ENCODE measurements at regions not wholly inside any gene's neighbourhood (a gene's known extent, or its start where the extent isn't known, plus 50 kb on each side); places are given as distances from the start of the nearest gene placed in this dataset.

DNA sequence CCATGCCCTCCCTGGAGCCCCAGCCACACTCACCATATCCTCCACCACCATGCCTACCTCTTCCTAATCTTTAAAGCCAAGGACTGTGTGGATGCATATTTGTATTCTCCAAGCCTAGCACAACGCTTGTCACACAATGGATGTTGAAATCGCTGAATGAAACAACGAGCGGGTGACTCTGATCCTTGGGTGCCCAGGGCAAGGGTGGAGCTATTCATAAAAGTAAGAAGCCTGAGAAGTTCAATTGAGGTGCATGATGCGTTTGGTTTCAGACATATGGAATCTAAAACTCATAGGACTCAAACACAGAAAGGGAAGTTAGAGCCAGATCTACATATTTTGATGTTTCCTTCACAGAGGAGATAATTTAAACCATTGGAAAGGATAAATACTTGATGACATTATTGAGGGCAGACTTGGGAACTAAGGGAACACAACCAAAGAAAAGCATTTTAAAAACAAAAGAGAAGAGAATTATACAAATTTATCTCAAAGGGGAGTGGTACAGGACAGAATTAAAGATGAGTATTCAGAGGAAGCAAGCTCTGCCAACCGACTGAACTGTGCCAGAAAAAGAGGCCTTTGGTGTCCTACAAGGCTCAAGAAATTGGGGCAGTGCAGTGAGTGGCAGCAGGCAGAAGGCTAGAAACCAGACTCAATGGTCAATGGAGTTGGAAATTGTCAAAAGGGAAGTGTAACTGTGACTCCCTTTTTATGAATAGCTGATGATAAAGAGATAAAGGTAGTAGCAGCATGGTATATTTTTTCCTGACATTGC is 200.6 kb upstream of the NCKAP5 start:
- no peak for DNase-seq (ENCODE audit: low read depth, low spot score)
- H3K4me3 ChIP-seq (ENCODE audit: low read depth, low read length) = no peak overlapping the region
- POLR2A ChIA-PET = no interaction called here
- TF ChIP-seq, protein P1, sequence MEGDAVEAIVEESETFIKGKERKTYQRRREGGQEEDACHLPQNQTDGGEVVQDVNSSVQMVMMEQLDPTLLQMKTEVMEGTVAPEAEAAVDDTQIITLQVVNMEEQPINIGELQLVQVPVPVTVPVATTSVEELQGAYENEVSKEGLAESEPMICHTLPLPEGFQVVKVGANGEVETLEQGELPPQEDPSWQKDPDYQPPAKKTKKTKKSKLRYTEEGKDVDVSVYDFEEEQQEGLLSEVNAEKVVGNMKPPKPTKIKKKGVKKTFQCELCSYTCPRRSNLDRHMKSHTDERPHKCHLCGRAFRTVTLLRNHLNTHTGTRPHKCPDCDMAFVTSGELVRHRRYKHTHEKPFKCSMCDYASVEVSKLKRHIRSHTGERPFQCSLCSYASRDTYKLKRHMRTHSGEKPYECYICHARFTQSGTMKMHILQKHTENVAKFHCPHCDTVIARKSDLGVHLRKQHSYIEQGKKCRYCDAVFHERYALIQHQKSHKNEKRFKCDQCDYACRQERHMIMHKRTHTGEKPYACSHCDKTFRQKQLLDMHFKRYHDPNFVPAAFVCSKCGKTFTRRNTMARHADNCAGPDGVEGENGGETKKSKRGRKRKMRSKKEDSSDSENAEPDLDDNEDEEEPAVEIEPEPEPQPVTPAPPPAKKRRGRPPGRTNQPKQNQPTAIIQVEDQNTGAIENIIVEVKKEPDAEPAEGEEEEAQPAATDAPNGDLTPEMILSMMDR (IDR thresholded peaks at IDR 0.05; ENCODE audit: insufficient read depth, low read length, missing control alignments) = no peak
- CTCF ChIA-PET = interaction anchor here (1.4 to 6.8 kb wide), 2 partner anchors 11 to 76 kb away, joined by 5 to 50 read pairs; no protein-coding TSS in a partner anchor

- POLR2A ChIA-PET = no interaction called here
- CTCF ChIA-PET = no interaction called here
- DNase-seq (ENCODE audit: low read depth, low spot score) = no peak
- TF ChIP-seq, protein P1 (IDR thresholded peaks at IDR 0.05; ENCODE audit: insufficient read depth, low read length, missing control alignments) = no peak
- no peak overlapping the region for H3K4me3 ChIP-seq (ENCODE audit: low read depth, low read length)
Measured at GRCh38 chr2:133773854-133774653, 205.8 kb upstream of the NCKAP5 start.

DNA sequence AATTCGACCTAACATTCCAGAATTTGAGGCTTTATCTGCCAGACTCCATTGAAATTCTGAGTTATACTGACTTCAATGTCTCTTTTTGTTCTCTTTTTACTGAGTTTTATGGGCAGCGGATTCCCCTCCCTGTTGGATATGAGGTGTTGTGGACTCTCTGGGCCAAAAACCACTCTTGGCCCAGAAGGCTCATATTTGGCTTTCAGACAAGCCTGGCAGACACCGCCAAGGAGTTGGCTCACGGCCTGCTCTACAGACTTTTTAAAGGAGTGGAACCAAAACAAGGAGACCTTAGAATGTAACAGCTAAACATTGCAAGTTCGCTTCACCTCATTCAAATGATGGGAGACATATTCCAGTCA is 206.4 kb upstream of the NCKAP5 start:
- POLR2A ChIA-PET = no interaction called here
- CTCF ChIA-PET = no interaction called here
- DNase-seq (ENCODE audit: low read depth, low spot score) = no peak

DNA sequence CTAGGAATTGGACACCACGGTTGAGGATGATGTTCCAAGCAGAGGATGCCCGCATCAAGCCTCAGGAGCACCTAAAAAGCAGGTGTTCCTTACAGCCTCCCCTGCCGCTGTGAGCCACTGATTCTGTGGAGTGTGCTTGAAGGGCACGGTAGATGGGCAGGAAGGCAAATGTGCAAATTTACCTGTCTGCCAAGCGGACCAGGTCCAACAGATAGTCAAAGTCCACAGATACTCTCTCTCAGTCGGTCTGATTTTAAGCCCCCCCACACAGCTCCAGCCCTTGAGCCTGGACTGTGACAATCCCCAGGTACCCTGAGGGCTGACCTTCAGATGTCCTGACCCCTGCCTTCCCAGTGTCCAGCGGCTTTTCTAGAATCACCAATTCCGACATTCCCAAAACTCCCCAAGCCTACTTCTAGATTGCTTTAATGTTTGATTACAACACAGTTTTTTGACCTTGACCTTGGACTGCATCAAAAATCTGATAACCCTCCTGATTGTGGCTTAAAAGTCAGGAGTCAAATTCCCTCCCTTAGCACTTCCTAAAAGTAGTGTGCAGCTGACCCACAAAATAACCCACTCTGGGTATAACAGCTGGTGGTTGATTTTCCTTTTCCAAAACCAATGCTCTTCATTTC is 208.8 kb upstream of the NCKAP5 start:
- no peak overlapping the region for H3K4me3 ChIP-seq (ENCODE audit: low read depth, low read length)
- TF ChIP-seq, protein P1 (IDR thresholded peaks at IDR 0.05; ENCODE audit: insufficient read depth, low read length, missing control alignments) = no peak
- DNase-seq (ENCODE audit: low read depth, low spot score) = no peak
- ChIA-PET POLR2A (no interaction called here), CTCF (interaction anchor here (0.6 to 2.1 kb wide), 11 partner anchors 9 to 257 kb away, joined by 3 to 12 read pairs (median 4); partner anchors contain the start of gene NCKAP5)

More for the DNA sequence above, 206.4 kb upstream of the NCKAP5 start:
- TF ChIP-seq, protein P1 (IDR thresholded peaks at IDR 0.05; ENCODE audit: insufficient read depth, low read length, missing control alignments) = no peak
- no peak overlapping the region for H3K4me3 ChIP-seq (ENCODE audit: low read depth, low read length)

GRCh38 chr2:133777574-133777960 is 209.3 kb upstream of the NCKAP5 start:
- no peak for DNase-seq (ENCODE audit: low read depth, low spot score)
- H3K4me3 ChIP-seq (ENCODE audit: low read depth, low read length) = no peak overlapping the region
- TF ChIP-seq, protein P1 (IDR thresholded peaks at IDR 0.05; ENCODE audit: insufficient read depth, low read length, missing control alignments) = no peak
- ChIA-PET POLR2A (no interaction called here), CTCF (interaction anchor here (0.6 to 2.1 kb wide), 13 partner anchors 10 to 257 kb away, joined by 3 to 12 read pairs (median 4); partner anchors contain the start of gene NCKAP5)

Data from AG04449 (cell line).